ENCODE measurements at regions not wholly inside any gene's neighbourhood (a gene's known extent, or its start where the extent isn't known, plus 50 kb on each side); places are given as distances from the start of the nearest gene placed in this dataset.

GRCh38 chr6:128606611-128607010, 86.2 kb upstream of the PTPRK start:
- Histone ChIP-seq H3K4me3 (no peak overlapping the region), H3K36me3 (no peaks in the 10 kb centered on the region), H3K4me1 (no peaks in the 10 kb centered on the region), H3K9me3 (no peaks in the 10 kb centered on the region), H3K27ac (no peak overlapping the region), H3K27me3 (no peaks in the 10 kb centered on the region)
- intact Hi-C loops (cut with DNase I; ENCODE audit: low total_unique reads): no loop called here
- no peak for TF ChIP-seq CTCF (IDR thresholded peaks at IDR 0.05 in 4 of 5, conservative IDR thresholded peaks at IDR 0.05 in 1 of 5)
- no peak for TF ChIP-seq POLR2A (IDR thresholded peaks at IDR 0.05)
- in situ Hi-C loops (cut with MboI; ENCODE audit: low sequenced_read_pairs in 4 of 4): no loop called here
- ATAC-seq (no peak), DNase-seq (no peak)

GRCh38 chr6:128605961-128606360, 85.6 kb upstream of the PTPRK start:
- Histone ChIP-seq H3K27me3 (no peaks in the 10 kb centered on the region), H3K9me3 (no peaks in the 10 kb centered on the region), H3K36me3 (no peaks in the 10 kb centered on the region), H3K27ac (no peak overlapping the region), H3K4me1 (no peaks in the 10 kb centered on the region), H3K4me3 (no peak overlapping the region)
- DNase-seq (no peak), ATAC-seq (no peak)
- no peak for TF ChIP-seq POLR2A (IDR thresholded peaks at IDR 0.05)
- no peak for TF ChIP-seq CTCF (IDR thresholded peaks at IDR 0.05 in 4 of 5, conservative IDR thresholded peaks at IDR 0.05 in 1 of 5)
- in situ Hi-C loops (cut with MboI; ENCODE audit: low sequenced_read_pairs in 4 of 4): no loop called here
- intact Hi-C loops (cut with DNase I; ENCODE audit: low total_unique reads): no loop called here

- DNase-seq: no peak
- no peaks in the 10 kb centered on the region for H3K36me3 ChIP-seq
- intact Hi-C loops (cut with DNase I; ENCODE audit: low total_unique reads): no loop called here
- in situ Hi-C loops (cut with MboI; ENCODE audit: low sequenced_read_pairs in 4 of 4): no loop called here
- TF ChIP-seq POLR2A (IDR thresholded peaks at IDR 0.05) (no peak), CTCF (IDR thresholded peaks at IDR 0.05 in 4 of 5, conservative IDR thresholded peaks at IDR 0.05 in 1 of 5) (no peak)
- ATAC-seq: no peak
- no peaks in the 10 kb centered on the region for H3K4me1 ChIP-seq
- no peak overlapping the region for H3K27ac ChIP-seq
- no peaks in the 10 kb centered on the region for H3K9me3 ChIP-seq
- H3K27me3 ChIP-seq: no peaks in the 10 kb centered on the region
- no peak overlapping the region for H3K4me3 ChIP-seq
Measured at GRCh38 chr6:128601060-128601459, 80.7 kb upstream of the PTPRK start.

- Histone ChIP-seq H3K4me3 (no peak overlapping the region), H3K9me3 (no peaks in the 10 kb centered on the region), H3K4me1 (no peaks in the 10 kb centered on the region), H3K27me3 (no peaks in the 10 kb centered on the region), H3K27ac (no peak overlapping the region), H3K36me3 (no peaks in the 10 kb centered on the region)
- intact Hi-C loops (cut with DNase I; ENCODE audit: low total_unique reads) (no loop called here), in situ Hi-C loops (cut with MboI; ENCODE audit: low sequenced_read_pairs in 4 of 4) (no loop called here)
- ATAC-seq (no peak), DNase-seq (no peak)
- no peak for TF ChIP-seq CTCF (IDR thresholded peaks at IDR 0.05 in 4 of 5, conservative IDR thresholded peaks at IDR 0.05 in 1 of 5)
- no peak for TF ChIP-seq POLR2A (IDR thresholded peaks at IDR 0.05)
Measured at GRCh38 chr6:128600397-128600951, 80.1 kb upstream of the PTPRK start.

- ATAC-seq: no peak
Measured at GRCh38 chr6:128599036-128599435, 78.6 kb upstream of the PTPRK start.

More at GRCh38 chr6:128599036-128599435, 78.6 kb upstream of the PTPRK start:
- Histone ChIP-seq H3K9me3 (no peaks in the 10 kb centered on the region), H3K27me3 (no peaks in the 10 kb centered on the region), H3K36me3 (no peaks in the 10 kb centered on the region), H3K27ac (no peak overlapping the region), H3K4me3 (no peak overlapping the region), H3K4me1 (no peaks in the 10 kb centered on the region)
- in situ Hi-C loops (cut with MboI; ENCODE audit: low sequenced_read_pairs in 4 of 4): no loop called here
- no peak for TF ChIP-seq CTCF (IDR thresholded peaks at IDR 0.05 in 4 of 5, conservative IDR thresholded peaks at IDR 0.05 in 1 of 5)
- no peak for TF ChIP-seq POLR2A (IDR thresholded peaks at IDR 0.05)
- intact Hi-C loops (cut with DNase I; ENCODE audit: low total_unique reads): no loop called here
- DNase-seq: no peak
